GM12878 (cell line): ENCODE measurements at regions not wholly inside any gene's neighbourhood (a gene's known extent, or its start where the extent isn't known, plus 50 kb on each side); places are given as distances from the start of the nearest gene placed in this dataset.

Experiments
- ATAC-seq: fragments of 200-7000 bp; cut with Tn5 transposase; 3 replicates; pipeline ENCODE4 v1.9.1; 2020; ENCODE audit warnings: mild to moderate bottlenecking, moderate library complexity
- BruUV-seq: library from RNA; stranded (reverse); fragments of 400-500 nt; replicated peaks from 2 replicates; lab custom pipeline; 2021; lab: Mats Ljungman, UMichigan
- CTCF ChIA-PET: fragments of 300-600 bp; sonication (Branson Sonifier 250); formaldehyde crosslinking; extraction: SDS; loops from one replicate; lab custom pipeline; 2021; ENCODE audit warnings: inconsistent platforms; lab: Yijun Ruan, JAX
- POLR2A ChIA-PET: fragments of 350-600 bp; formaldehyde crosslinking; extraction: SDS; loops from one replicate; lab custom pipeline; 2021; ENCODE audit warnings: inconsistent platforms; lab: Charles Lee
- RAD21 ChIA-PET: fragments of 300-600 bp; sonication (Branson Sonifier 250); formaldehyde crosslinking; loops from one replicate; lab custom pipeline; 2023; ENCODE audit warnings: antibody characterized with exemption; ENCODE audit not compliant: unreplicated experiment; lab: Charles Lee
- SMC1A ChIA-PET: fragments of 300-600 bp; sonication (Branson Sonifier 250); formaldehyde crosslinking; loops from one replicate; lab custom pipeline; 2023; ENCODE audit not compliant: unreplicated experiment, uncharacterized antibody; lab: Charles Lee
- DNase-seq: peaks from one replicate; pipeline ENCODE4 v3.0.0-alpha.2; 2011; ENCODE audit warnings: low read depth, low spot score
- FAIRE-seq: peaks from 3 replicates; lab custom pipeline; 2011; peaks lifted over from hg19 to GRCh38; lab: Jason Lieb, UNC
- H2AFZ ChIP-seq: 2 replicates; pipeline ENCODE4 v1.6.0; 2011; ENCODE audit warnings: low read depth, low read length, control low read depth; ENCODE audit not compliant: control insufficient read depth
- H3K27ac ChIP-seq: 2 replicates; pipeline ENCODE4 v1.5.1; 2011; ENCODE audit warnings: control low read depth; ENCODE audit not compliant: control insufficient read depth, insufficient read depth
- H3K27me3 ChIP-seq, 2 experiments: replicated peaks in 1 of 2; 2 replicates each; pipeline versions ENCODE4 v1.6.0 to v1.6.1; 2011; ENCODE audit warnings: low read length in 1 of 2; ENCODE audit not compliant: control insufficient read depth in 2 of 2, insufficient read depth in 2 of 2
- H3K36me3 ChIP-seq, 2 experiments: 2 replicates each; pipeline ENCODE4 v1.5.1; 2011; ENCODE audit warnings: low read length in 1 of 2; ENCODE audit not compliant: control insufficient read depth in 2 of 2, insufficient read depth in 2 of 2
- H3K4me1 ChIP-seq: 2 replicates; pipeline ENCODE4 v1.6.1; 2011; ENCODE audit warnings: mild to moderate bottlenecking, low read length, moderate library complexity, mixed read lengths; ENCODE audit not compliant: control insufficient read depth, insufficient read depth
- H3K4me2 ChIP-seq: 2 replicates; pipeline ENCODE4 v1.6.0; 2011; ENCODE audit warnings: control low read depth; ENCODE audit not compliant: control insufficient read depth, insufficient read depth
- H3K4me3 ChIP-seq: fragments of 200-600 bp; sonication (generic); 2 replicates; pipeline ENCODE4 v1.5.1; 2016
- H3K79me2 ChIP-seq: 2 replicates; pipeline ENCODE4 v1.6.0; 2011; ENCODE audit warnings: low read length; ENCODE audit not compliant: control insufficient read depth, insufficient read depth
- H3K9ac ChIP-seq: 2 replicates; pipeline ENCODE4 v1.8.0; 2011; ENCODE audit warnings: low read length, control low read depth, mixed read lengths; ENCODE audit not compliant: control insufficient read depth, insufficient read depth
- H3K9me3 ChIP-seq: replicated peaks from 3 replicates; pipeline ENCODE4 v1.5.1; 2011; ENCODE audit warnings: mild to moderate bottlenecking, low read length; ENCODE audit not compliant: control insufficient read depth, insufficient read depth
- H4K20me1 ChIP-seq: 2 replicates; pipeline ENCODE4 v1.6.0; 2011; ENCODE audit not compliant: control insufficient read depth, insufficient read depth
- CUX1 ChIP-seq: IDR thresholded peaks from 2 replicates; pipeline ENCODE4 v1.6.1; 2012; ENCODE audit warnings: improper control_type of control experiment, low read depth, low read length; ENCODE audit not compliant: insufficient replicate concordance
- RUNX3 ChIP-seq: IDR thresholded peaks from 2 replicates; pipeline ENCODE4 v1.6.1; 2012; ENCODE audit warnings: low read length, inconsistent platforms
- SPI1 ChIP-seq: IDR thresholded peaks from 2 replicates; pipeline ENCODE4 v1.6.1; 2011; ENCODE audit warnings: low read depth, mild to moderate bottlenecking, low read length, moderate library complexity, borderline replicate concordance; ENCODE audit not compliant: insufficient read depth
- USF2 ChIP-seq: IDR thresholded peaks from 2 replicates; pipeline ENCODE4 v1.6.1; 2011; ENCODE audit warnings: low read depth, low read length, improper control_type of control experiment, borderline replicate concordance
- WGBS: methylation state at CpG from one replicate; pipeline ENCODE4 v1.1.6; 2016; ENCODE audit warnings: low lambda C conversion rate; ENCODE audit not compliant: insufficient replicate concordance, insufficient coverage; ENCODE audit errors: missing lambda C conversion rate; 5-methylcytosine and 5-hydroxymethylcytosine counted together
- in situ Hi-C: fragments of 300-500 bp; cut with MboI; formaldehyde crosslinking; loops from 9 replicates; pipeline ENCODE4 v1.14.3; 2018; ENCODE audit warnings: mixed read lengths
- intact Hi-C: fragments of 100-400 bp; cut with micrococcal nuclease; formaldehyde crosslinking; loops from one replicate; pipeline ENCODE4 v1.14.2; 2022; ENCODE audit not compliant: unreplicated experiment

- RAD21 ChIA-PET, result no interaction called here
- Histone ChIP-seq H3K36me3 (no peaks in the 10 kb centered on the region), H3K9me3 (no peaks in the 10 kb centered on the region)
- FAIRE-seq, result no peak
- in situ Hi-C loops, result no loop called here
- TF ChIP-seq USF2 (no peak), SPI1 (0 out of 2 replicates have a peak, but pooled peaks have one; percentile 10), RUNX3 (peak; percentile 35; the same call in 1 of the 2 replicates), CUX1 (no peak)
- TF ChIP-seq, all 136 proteins: peak for 2
- no peak overlapping the region for H3K4me3 ChIP-seq
- no peak overlapping the region for H3K4me2 ChIP-seq
- DNase-seq, result no peak
- no peaks in the 10 kb centered on the region for H3K27me3 ChIP-seq
- H2AFZ ChIP-seq, result no peak overlapping the region
- H3K4me1 ChIP-seq, result peaks cover 6% of the 10 kb centered on the region; the same call in 1 of the 2 replicates
- WGBS, result 9% methylated on average over 4 of the region's 4 CpGs
- no peak overlapping the region for H3K9ac ChIP-seq
- peak; percentile 54 for ATAC-seq
- ChIA-PET POLR2A (no interaction called here), CTCF (no interaction called here), SMC1A (interaction anchor here (2.1 kb wide), 1 partner anchor 13 kb away, joined by 6 read pairs; no protein-coding TSS in a partner anchor)
- H3K27ac ChIP-seq, result no peak overlapping the region
- H4K20me1 ChIP-seq, result no peaks in the 10 kb centered on the region
- no TSS peak for BruUV-seq
- H3K79me2 ChIP-seq, result no peaks in the 10 kb centered on the region
- intact Hi-C loops, result no loop called here
Observed at GRCh38 chr12:75655315-75655806, 144.0 kb upstream of the KRR1 start.
